ENCODE measurements at regions not wholly inside any gene's neighbourhood (a gene's known extent, or its start where the extent isn't known, plus 50 kb on each side); places are given as distances from the start of the nearest gene placed in this dataset.
A peak's percentile ranks its signal among the peaks of the same experiment; 100 is the strongest.
"Not testable (repeated sequence)": the region's sequence is repeated elsewhere in the genome, so short reads cannot be mapped to it uniquely, and the experiment has no call there.

DNA sequence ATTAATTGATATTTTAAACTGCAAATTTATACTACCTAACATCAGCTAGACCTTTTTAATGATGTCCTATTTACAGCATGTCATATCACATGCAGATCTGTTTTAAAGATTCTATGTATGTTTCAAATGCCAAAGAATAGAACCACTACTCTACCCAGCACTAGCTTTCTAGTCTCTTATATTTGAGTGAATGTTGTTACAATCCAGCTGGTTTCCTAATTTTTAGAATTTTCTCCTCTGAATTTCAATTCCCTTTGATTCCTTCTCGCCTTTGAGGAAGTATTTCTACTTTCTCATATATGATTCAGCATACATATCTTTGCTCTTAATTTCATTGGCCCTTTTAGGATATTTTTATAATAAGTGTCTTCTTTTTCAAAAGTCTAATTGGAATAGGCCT lies 841.9 kb downstream of the TMTC2 start:
- DNase-seq (ENCODE audit: low read depth, low spot score), result no peak
- H3K4me3 ChIP-seq (ENCODE audit: low read length), result no peak overlapping the region

GRCh38 chr12:83527810-83528209 lies 841.1 kb downstream of the TMTC2 start:
- DNase-seq (ENCODE audit: low read depth, low spot score), result no peak
- H3K4me3 ChIP-seq (ENCODE audit: low read length), result no peak overlapping the region

DNA sequence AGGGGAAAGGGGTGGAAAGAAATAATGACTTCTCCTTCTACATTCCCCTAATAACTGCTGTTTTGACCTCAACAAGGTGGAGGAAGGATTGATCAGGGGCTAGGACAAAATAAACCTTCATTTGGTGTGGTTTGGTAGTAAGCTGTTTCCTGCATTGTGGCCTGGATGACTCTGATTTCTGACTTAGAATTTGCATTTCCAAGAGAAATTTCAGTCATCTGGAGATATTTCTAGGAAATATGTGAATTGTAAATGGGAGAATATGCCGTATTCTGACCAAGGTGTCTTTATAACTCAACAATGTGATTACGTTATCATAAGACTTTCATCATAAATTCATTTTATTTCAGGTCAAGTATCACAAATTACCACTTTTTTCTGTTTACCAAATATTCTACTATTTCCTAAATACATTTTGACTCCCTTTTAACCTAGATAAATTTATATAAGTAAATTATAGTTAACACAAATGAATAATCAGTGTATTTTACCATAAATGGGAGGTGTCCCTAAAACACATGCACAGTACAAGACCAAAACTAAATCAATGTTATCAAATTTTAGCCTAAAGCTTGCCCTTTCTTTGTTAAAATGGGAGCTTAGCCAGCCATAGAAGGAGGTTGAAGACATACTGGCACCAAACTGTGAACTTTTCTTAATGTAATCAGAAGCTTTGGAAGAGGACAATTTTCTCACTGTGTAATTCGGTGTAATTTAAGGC lies 828.8 kb downstream of the TMTC2 start:
- no peak overlapping the region for H3K4me3 ChIP-seq (ENCODE audit: low read length)
- no peak for DNase-seq (ENCODE audit: low read depth, low spot score)

DNA sequence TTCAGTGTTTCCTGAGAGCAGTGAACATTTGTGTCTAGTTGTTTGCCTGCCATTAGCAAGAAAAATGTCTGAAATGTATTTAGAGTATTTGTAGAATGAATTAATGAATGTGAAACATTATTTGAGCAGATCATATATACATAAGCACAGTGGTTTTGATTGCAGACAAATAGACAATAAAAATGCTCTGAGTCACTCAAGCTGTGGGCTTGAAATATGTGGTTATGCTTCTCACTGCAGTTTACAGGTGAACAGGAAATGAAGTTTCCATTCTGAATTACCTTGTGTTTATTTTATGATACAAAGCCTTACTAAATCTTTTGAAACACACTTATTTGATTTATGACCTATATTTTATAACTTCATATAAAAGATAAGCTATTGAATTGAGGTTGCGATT lies 827.7 kb downstream of the TMTC2 start:
- DNase-seq (ENCODE audit: low read depth, low spot score), result peak; percentile 29
- H3K4me3 ChIP-seq (ENCODE audit: low read length), result no peak overlapping the region

DNA sequence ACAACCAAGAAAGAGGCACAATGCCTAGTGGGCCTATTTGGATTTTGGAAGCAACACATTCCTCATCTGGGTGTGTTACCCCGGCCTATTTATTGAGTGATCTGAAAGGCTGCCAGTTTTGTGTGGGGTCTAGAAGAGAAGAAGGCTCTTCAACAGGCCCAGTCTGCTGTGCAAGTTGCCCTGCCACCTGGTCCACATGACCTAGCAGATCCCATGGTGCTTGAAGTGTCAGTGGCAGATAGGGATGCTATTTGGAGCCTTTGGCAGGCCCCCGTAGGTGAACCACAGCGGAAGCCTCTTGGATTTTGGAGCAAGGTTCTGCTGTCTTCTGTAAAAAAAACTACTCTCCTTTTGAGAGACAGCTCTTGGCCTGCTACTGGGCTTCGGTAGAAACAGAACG lies 820.1 kb downstream of the TMTC2 start:
- H3K4me3 ChIP-seq (ENCODE audit: low read length), result no peak overlapping the region

GRCh38 chr12:83505586-83505985 lies 818.9 kb downstream of the TMTC2 start:
- no peak for DNase-seq (ENCODE audit: low read depth, low spot score)
- H3K4me3 ChIP-seq (ENCODE audit: low read length), result no peak overlapping the region

More for the DNA sequence above, 820.1 kb downstream of the TMTC2 start:
- no peak for DNase-seq (ENCODE audit: low read depth, low spot score)

GRCh38 chr12:83499894-83500293 lies 813.2 kb downstream of the TMTC2 start:
- not testable (repeated sequence) for DNase-seq (ENCODE audit: low read depth, low spot score); H3K4me3 ChIP-seq (ENCODE audit: low read length)

- DNase-seq (ENCODE audit: low read depth, low spot score), result no peak
- H3K4me3 ChIP-seq (ENCODE audit: low read length), result no peak overlapping the region
Measured at GRCh38 chr12:83477696-83478095, 791.0 kb downstream of the TMTC2 start.

DNA sequence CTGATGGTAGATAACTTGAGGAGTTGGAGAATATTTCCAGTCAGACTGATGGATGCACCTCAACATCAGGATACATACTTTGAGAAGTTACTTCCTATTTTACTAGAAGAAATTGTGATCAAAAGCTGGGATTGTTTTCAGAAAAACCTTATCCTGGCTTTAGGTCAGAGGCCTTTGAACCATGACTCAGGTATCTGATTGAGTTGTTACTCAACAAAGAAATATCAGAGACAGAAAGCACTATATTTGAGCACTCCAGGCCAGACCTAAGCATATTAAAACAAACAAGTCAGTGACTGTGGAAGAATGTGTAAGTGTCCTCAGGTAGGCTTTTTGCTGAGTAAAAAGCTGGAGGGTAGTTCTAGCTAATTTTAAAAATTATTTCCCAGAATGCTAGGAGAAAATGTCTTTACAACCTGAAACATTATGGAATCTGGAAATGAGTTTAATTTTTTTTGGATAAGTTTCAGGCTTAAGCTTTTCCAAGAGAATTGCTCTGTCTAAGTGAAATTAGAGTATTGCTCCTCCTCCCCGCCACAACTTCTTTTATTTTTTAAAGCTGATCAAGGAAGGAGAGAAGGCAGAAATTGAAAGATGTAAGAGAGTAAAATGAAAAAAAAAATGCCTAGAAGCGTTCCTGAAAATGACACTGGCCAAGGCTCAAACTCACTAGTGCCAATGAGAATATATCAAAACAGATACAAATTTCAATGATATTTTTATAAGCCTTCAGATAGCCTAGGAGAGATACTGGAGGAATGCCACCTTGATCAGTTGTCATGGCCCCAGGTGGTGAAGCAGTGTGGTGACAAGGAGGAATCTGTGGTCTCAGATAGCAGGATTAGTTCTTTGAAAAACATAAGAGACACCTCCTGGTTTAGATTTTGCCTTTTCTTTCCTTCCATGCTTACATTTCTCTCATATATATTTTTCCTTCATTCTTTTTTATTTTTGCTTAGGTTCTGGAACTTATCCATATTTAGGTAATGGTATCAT lies 790.3 kb downstream of the TMTC2 start:
- H3K4me3 ChIP-seq (ENCODE audit: low read length), result no peak overlapping the region
- DNase-seq (ENCODE audit: low read depth, low spot score), result no peak

GRCh38 chr12:83476006-83476405 lies 789.3 kb downstream of the TMTC2 start:
- no peak for DNase-seq (ENCODE audit: low read depth, low spot score)
- no peak overlapping the region for H3K4me3 ChIP-seq (ENCODE audit: low read length)

DNA sequence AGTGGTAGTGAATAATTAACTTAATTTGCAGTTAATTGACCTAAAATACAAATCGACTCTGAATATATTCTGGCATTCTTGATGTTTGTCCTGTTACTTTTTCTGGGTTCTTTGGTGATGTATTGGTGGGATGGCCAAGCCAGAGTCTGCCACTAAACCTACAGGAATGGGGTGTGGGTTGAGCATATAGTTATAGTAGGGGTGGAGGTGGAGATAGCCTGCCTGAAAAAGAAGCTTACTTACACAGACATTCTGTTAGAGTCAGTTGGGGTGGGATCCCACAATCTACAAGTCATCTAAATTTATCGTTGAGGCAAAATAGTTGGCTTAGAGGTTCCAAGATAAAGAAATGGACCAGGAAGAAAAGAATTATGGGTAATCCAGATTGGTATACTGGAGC lies 787.7 kb downstream of the TMTC2 start:
- no peak overlapping the region for H3K4me3 ChIP-seq (ENCODE audit: low read length)
- DNase-seq (ENCODE audit: low read depth, low spot score), result no peak

DNA sequence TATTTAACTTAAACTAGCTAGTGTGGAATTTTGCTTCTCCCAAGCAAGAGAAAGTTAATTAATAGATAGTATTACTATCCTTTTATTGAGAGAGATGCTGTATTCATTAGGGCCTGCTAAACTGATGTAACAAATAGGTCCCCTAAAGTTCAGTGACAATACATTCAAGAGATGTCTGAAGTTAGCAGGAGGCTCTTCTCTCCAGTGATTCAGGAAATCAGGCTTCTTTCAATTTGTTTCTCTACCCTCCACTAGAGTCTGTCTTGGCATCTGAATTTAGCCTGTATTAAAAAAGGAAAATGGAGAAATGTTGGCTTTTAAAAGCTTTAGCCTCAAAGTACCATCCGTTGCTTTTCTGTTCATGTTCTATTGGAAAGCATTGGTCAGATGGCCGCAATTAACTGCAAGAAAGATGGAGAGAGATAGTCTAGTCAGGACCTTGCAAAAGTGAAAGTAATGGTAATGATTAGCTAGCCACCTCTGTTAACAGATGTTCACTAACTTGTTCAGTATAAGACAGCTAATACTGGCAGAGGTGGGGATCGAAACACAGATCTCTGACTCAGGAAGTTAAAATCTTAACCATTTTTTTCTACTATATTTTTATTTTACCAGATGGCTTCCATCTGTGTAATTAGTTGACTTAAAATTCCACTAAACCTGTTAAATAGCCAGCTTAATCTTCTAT lies 786.8 kb downstream of the TMTC2 start:
- DNase-seq (ENCODE audit: low read depth, low spot score), result no peak
- no peak overlapping the region for H3K4me3 ChIP-seq (ENCODE audit: low read length)

GRCh38 chr12:83472772-83473171 lies 786.1 kb downstream of the TMTC2 start:
- no peak for DNase-seq (ENCODE audit: low read depth, low spot score)

GRCh38 chr12:83472350-83472749 lies 785.6 kb downstream of the TMTC2 start:
- no peak overlapping the region for H3K4me3 ChIP-seq (ENCODE audit: low read length)
- DNase-seq (ENCODE audit: low read depth, low spot score), result no peak

More at GRCh38 chr12:83472772-83473171, 786.1 kb downstream of the TMTC2 start:
- no peak overlapping the region for H3K4me3 ChIP-seq (ENCODE audit: low read length)

GRCh38 chr12:83471341-83471740 lies 784.6 kb downstream of the TMTC2 start:
- H3K4me3 ChIP-seq (ENCODE audit: low read length), result no peak overlapping the region
- DNase-seq (ENCODE audit: low read depth, low spot score), result no peak

DNA sequence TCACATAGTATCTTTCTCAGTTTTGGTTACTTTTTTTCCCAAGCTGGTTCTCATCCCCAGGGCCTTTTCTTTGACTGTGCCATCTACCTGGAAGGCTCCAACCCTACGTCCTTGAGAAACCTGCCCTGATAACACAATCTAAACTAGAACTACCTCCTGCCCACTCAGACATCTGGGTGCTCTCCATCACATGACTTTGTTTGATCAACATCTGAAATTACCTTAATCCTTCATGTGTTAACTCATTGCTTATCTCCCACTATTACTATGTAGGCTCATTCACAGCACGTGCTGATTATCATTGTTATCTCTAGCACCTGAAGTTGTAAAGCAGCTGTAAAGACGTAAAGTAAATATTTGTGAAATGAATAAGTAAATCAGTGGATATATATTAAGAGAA lies 784.0 kb downstream of the TMTC2 start:
- no peak for DNase-seq (ENCODE audit: low read depth, low spot score)
- no peak overlapping the region for H3K4me3 ChIP-seq (ENCODE audit: low read length)

- DNase-seq (ENCODE audit: low read depth, low spot score), result no peak
Measured at GRCh38 chr12:83468988-83469908, 782.5 kb downstream of the TMTC2 start.

GRCh38 chr12:83465632-83466031 lies 778.9 kb downstream of the TMTC2 start:
- DNase-seq (ENCODE audit: low read depth, low spot score), result no peak
- H3K4me3 ChIP-seq (ENCODE audit: low read length), result no peak overlapping the region

More at GRCh38 chr12:83468988-83469908, 782.5 kb downstream of the TMTC2 start:
- no peak overlapping the region for H3K4me3 ChIP-seq (ENCODE audit: low read length)

- no peak for DNase-seq (ENCODE audit: low read depth, low spot score)
- no peak overlapping the region for H3K4me3 ChIP-seq (ENCODE audit: low read length)
Measured at GRCh38 chr12:83462419-83462818, 775.7 kb downstream of the TMTC2 start.
